ENCODE measurements at regions not wholly inside any gene's neighbourhood (a gene's known extent, or its start where the extent isn't known, plus 50 kb on each side); places are given as distances from the start of the nearest gene placed in this dataset.

DNA sequence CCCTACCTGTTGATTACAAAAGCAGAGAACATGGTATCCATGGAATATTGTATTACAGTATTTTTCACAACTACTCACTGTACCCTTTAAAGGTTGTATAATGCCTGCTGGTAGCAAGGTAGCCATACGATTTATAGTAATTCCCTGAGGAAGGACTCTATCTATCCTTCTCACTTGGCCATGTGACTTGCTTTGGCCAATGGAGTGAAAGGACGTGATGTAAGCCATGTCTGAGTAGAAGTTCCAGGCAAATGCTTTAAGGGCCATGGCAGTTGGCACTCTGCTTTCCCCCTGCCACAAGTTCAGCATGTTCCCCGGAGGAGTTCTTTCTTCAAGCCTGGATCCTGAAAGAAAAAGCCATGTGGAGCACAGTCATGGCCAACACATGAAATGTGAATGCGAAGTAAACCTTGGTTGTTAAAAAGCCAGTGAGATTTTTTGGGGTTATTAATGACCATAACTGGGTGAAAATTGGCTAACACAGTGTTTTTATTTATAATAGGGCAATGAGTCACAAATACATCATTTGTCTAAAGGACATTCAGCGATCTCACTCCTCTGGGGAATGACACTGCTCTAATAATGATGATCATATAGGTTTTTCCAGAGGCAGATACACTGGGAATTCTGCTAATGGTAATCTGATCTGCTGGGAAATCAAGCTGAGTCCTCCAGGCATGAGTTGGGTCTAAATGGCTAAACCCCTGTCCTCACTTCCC lies 67.4 kb upstream of the SLC38A2 start:
- H3K27ac ChIP-seq (ENCODE audit: low read depth in 1 of 2, low read length in 2 of 2): no peak overlapping the region
- 92 to 94% methylated on average over 5 of the region's 5 CpGs for WGBS, 2 donors

DNA sequence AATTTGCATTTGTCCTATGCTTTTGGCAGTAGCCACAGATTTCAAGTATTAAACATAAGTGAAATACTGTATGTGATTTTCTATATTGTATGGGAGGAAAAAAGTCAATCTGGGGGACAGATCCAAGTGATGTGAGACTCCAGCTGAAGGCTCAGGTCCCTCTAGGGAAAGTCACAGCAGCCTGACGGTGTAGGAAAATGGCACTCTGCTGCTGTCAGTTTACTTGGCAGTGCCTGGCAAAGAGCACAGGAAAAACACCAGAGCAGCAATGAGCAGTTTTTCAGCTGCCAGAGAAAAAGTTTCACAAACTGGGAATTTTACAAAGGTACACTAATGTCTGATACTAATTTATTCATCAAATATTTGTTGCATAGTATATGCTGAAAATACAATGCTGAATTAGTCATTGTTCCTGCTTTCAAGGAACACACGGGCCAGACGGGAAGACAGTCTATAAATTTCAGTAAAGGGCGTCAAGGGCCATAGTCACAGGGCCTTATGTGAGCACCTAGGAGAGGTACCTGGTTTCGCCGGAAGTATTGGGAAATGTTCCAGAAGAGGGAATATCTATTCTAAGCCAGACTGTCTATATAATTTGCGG lies 66.2 kb upstream of the SLC38A2 start:
- intact Hi-C loops (cut with DNase I): loop anchor here in 1 of 2 donors (5.0 kb wide), 1 partner anchor 37 kb away; no protein-coding TSS in a partner anchor
- no peak for ATAC-seq (ENCODE audit: low FRiP score)
- no peak for DNase-seq

More for the DNA sequence above, 67.4 kb upstream of the SLC38A2 start:
- no peak overlapping the region for H3K4me3 ChIP-seq (ENCODE audit: low read length in 2 of 2)
- no peaks in the 10 kb centered on the region for H3K27me3 ChIP-seq (ENCODE audit: control insufficient read depth in 1 of 2, insufficient read depth in 2 of 2, low read length in 1 of 2)
- ATAC-seq (ENCODE audit: low FRiP score) (no peak), DNase-seq (no peak)
- no peaks in the 10 kb centered on the region for H3K9me3 ChIP-seq (ENCODE audit: control insufficient read depth, low read length)
- no peaks in the 10 kb centered on the region for H3K4me1 ChIP-seq (ENCODE audit: control insufficient read depth in 1 of 2, insufficient read depth in 2 of 2, low read length in 2 of 2)
- intact Hi-C loops (cut with DNase I): loop anchor here in 1 of 2 donors (5.0 kb wide), 1 partner anchor 38 kb away; no protein-coding TSS in a partner anchor
- no peaks in the 10 kb centered on the region for H3K36me3 ChIP-seq (ENCODE audit: control insufficient read depth in 1 of 2, insufficient read depth in 2 of 2, low read length in 1 of 2)

DNA sequence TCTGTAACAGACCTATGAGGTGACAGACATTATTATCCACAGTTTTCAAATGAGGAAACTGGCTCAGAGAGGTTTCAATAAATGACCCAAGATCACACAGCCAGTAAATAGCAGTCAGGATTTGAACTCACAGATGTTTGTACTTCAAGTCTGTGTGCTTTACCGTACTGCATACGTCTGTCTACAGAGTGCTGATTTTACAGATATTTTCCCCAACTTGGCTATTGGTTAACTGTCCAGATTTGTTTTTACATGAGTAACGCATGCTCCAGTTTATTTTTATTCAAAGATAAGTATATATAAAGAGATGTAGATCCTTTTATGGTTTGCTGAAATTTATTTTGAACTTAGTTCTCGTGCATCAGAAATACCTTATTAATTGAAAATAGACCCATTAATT lies 65.7 kb upstream of the SLC38A2 start:
- H3K9me3 ChIP-seq (ENCODE audit: control insufficient read depth, low read length): no peaks in the 10 kb centered on the region
- no peak for ATAC-seq (ENCODE audit: low FRiP score)
- intact Hi-C loops (cut with DNase I): loop anchor here in 1 of 2 donors (5.0 kb wide), 1 partner anchor 36 kb away; no protein-coding TSS in a partner anchor
- no peak overlapping the region for H3K4me3 ChIP-seq (ENCODE audit: low read length in 2 of 2)
- 50 to 58% methylated on average over 4 of the region's 4 CpGs for WGBS, 2 donors
- no peak for DNase-seq
- H3K36me3 ChIP-seq (ENCODE audit: control insufficient read depth in 1 of 2, insufficient read depth in 2 of 2, low read length in 1 of 2): no peaks in the 10 kb centered on the region
- H3K27me3 ChIP-seq (ENCODE audit: control insufficient read depth in 1 of 2, insufficient read depth in 2 of 2, low read length in 1 of 2): no peaks in the 10 kb centered on the region
- H3K4me1 ChIP-seq (ENCODE audit: control insufficient read depth in 1 of 2, insufficient read depth in 2 of 2, low read length in 2 of 2): no peaks in the 10 kb centered on the region
- no peak overlapping the region for H3K27ac ChIP-seq (ENCODE audit: low read depth in 1 of 2, low read length in 2 of 2)

More for the DNA sequence above, 66.2 kb upstream of the SLC38A2 start:
- H3K36me3 ChIP-seq (ENCODE audit: control insufficient read depth in 1 of 2, insufficient read depth in 2 of 2, low read length in 1 of 2): no peaks in the 10 kb centered on the region
- H3K27me3 ChIP-seq (ENCODE audit: control insufficient read depth in 1 of 2, insufficient read depth in 2 of 2, low read length in 1 of 2): no peaks in the 10 kb centered on the region
- H3K4me3 ChIP-seq (ENCODE audit: low read length in 2 of 2): no peak overlapping the region
- H3K4me1 ChIP-seq (ENCODE audit: control insufficient read depth in 1 of 2, insufficient read depth in 2 of 2, low read length in 2 of 2): no peaks in the 10 kb centered on the region
- H3K27ac ChIP-seq (ENCODE audit: low read depth in 1 of 2, low read length in 2 of 2): no peak overlapping the region
- 80 to 81% methylated on average over 7 of the region's 7 CpGs for WGBS, 2 donors
- H3K9me3 ChIP-seq (ENCODE audit: control insufficient read depth, low read length): no peaks in the 10 kb centered on the region

DNA sequence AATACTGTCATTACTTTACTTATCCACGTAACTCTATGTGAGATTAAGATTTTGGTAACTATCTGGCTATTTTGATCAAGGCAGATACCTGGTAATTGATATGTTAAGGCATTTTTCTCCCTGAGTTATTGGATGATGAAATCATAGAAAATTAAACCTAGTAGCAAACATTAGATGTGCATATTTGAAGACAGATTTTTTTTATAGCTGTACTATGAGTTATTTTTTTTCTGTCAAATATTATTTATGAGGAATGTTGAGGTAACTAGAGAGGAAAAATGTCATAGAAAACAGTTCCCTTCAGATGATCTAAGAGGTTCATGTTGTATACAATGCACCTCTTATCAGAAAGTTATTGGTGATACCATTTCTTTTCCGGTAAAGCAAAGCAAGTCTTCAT lies 64.9 kb upstream of the SLC38A2 start:
- no peaks in the 10 kb centered on the region for H3K4me1 ChIP-seq (ENCODE audit: control insufficient read depth in 1 of 2, insufficient read depth in 2 of 2, low read length in 2 of 2)
- H3K9me3 ChIP-seq (ENCODE audit: control insufficient read depth, low read length): no peaks in the 10 kb centered on the region
- H3K27ac ChIP-seq (ENCODE audit: low read depth in 1 of 2, low read length in 2 of 2): no peak overlapping the region
- DNase-seq (no peak), ATAC-seq (ENCODE audit: low FRiP score) (no peak)
- intact Hi-C loops (cut with DNase I): loop anchor here in 1 of 2 donors (5.0 kb wide), 1 partner anchor 35 kb away; no protein-coding TSS in a partner anchor
- H3K4me3 ChIP-seq (ENCODE audit: low read length in 2 of 2): no peak overlapping the region
- no peaks in the 10 kb centered on the region for H3K27me3 ChIP-seq (ENCODE audit: control insufficient read depth in 1 of 2, insufficient read depth in 2 of 2, low read length in 1 of 2)
- WGBS, 2 donors: 93 to 99% methylated on average over 2 of the region's 2 CpGs
- H3K36me3 ChIP-seq (ENCODE audit: control insufficient read depth in 1 of 2, insufficient read depth in 2 of 2, low read length in 1 of 2): no peaks in the 10 kb centered on the region

GRCh38 chr12:46436747-46437146 lies 64.2 kb upstream of the SLC38A2 start:
- no peak overlapping the region for H3K4me3 ChIP-seq (ENCODE audit: low read length in 2 of 2)
- H3K4me1 ChIP-seq (ENCODE audit: control insufficient read depth in 1 of 2, insufficient read depth in 2 of 2, low read length in 2 of 2): no peaks in the 10 kb centered on the region
- no peaks in the 10 kb centered on the region for H3K36me3 ChIP-seq (ENCODE audit: control insufficient read depth in 1 of 2, insufficient read depth in 2 of 2, low read length in 1 of 2)
- no peaks in the 10 kb centered on the region for H3K9me3 ChIP-seq (ENCODE audit: control insufficient read depth, low read length)
- DNase-seq: no peak
- intact Hi-C loops (cut with DNase I): loop anchor here in 1 of 2 donors (5.0 kb wide), 1 partner anchor 34 kb away; no protein-coding TSS in a partner anchor
- no peaks in the 10 kb centered on the region for H3K27me3 ChIP-seq (ENCODE audit: control insufficient read depth in 1 of 2, insufficient read depth in 2 of 2, low read length in 1 of 2)
- H3K27ac ChIP-seq (ENCODE audit: low read depth in 1 of 2, low read length in 2 of 2): no peak overlapping the region
- ATAC-seq (ENCODE audit: low FRiP score): no peak
- WGBS, 2 donors: 51 to 53% methylated on average over 3 of the region's 3 CpGs

GRCh38 chr12:46435625-46436024 lies 63.1 kb upstream of the SLC38A2 start:
- DNase-seq (no peak), ATAC-seq (ENCODE audit: low FRiP score) (no peak)
- intact Hi-C loops (cut with DNase I): loop anchor here in 1 of 2 donors (5.0 kb wide), 1 partner anchor 33 kb away; no protein-coding TSS in a partner anchor
- Histone ChIP-seq H3K4me3 (ENCODE audit: low read length in 2 of 2) (no peak overlapping the region), H3K9me3 (ENCODE audit: control insufficient read depth, low read length) (no peaks in the 10 kb centered on the region), H3K4me1 (ENCODE audit: control insufficient read depth in 1 of 2, insufficient read depth in 2 of 2, low read length in 2 of 2) (no peaks in the 10 kb centered on the region), H3K36me3 (ENCODE audit: control insufficient read depth in 1 of 2, insufficient read depth in 2 of 2, low read length in 1 of 2) (no peaks in the 10 kb centered on the region), H3K27me3 (ENCODE audit: control insufficient read depth in 1 of 2, insufficient read depth in 2 of 2, low read length in 1 of 2) (no peaks in the 10 kb centered on the region), H3K27ac (ENCODE audit: low read depth in 1 of 2, low read length in 2 of 2) (no peak overlapping the region)

GRCh38 chr12:46435029-46435428 lies 62.5 kb upstream of the SLC38A2 start:
- intact Hi-C loops (cut with DNase I): loop anchor here in 1 of 2 donors (5.0 kb wide), 1 partner anchor 33 kb away; no protein-coding TSS in a partner anchor

GRCh38 chr12:46433829-46434228 lies 61.3 kb upstream of the SLC38A2 start:
- DNase-seq (no peak), ATAC-seq (ENCODE audit: low FRiP score) (no peak)
- WGBS, 2 donors: 93% methylated on average over 3 of the region's 3 CpGs
- Histone ChIP-seq H3K4me1 (ENCODE audit: control insufficient read depth in 1 of 2, insufficient read depth in 2 of 2, low read length in 2 of 2) (no peaks in the 10 kb centered on the region), H3K4me3 (ENCODE audit: low read length in 2 of 2) (no peak overlapping the region), H3K9me3 (ENCODE audit: control insufficient read depth, low read length) (no peaks in the 10 kb centered on the region), H3K36me3 (ENCODE audit: control insufficient read depth in 1 of 2, insufficient read depth in 2 of 2, low read length in 1 of 2) (no peaks in the 10 kb centered on the region), H3K27ac (ENCODE audit: low read depth in 1 of 2, low read length in 2 of 2) (no peak overlapping the region), H3K27me3 (ENCODE audit: control insufficient read depth in 1 of 2, insufficient read depth in 2 of 2, low read length in 1 of 2) (no peaks in the 10 kb centered on the region)
- intact Hi-C loops (cut with DNase I): no loop called here

More at GRCh38 chr12:46435029-46435428, 62.5 kb upstream of the SLC38A2 start:
- Histone ChIP-seq H3K27me3 (ENCODE audit: control insufficient read depth in 1 of 2, insufficient read depth in 2 of 2, low read length in 1 of 2) (no peaks in the 10 kb centered on the region), H3K27ac (ENCODE audit: low read depth in 1 of 2, low read length in 2 of 2) (no peak overlapping the region), H3K36me3 (ENCODE audit: control insufficient read depth in 1 of 2, insufficient read depth in 2 of 2, low read length in 1 of 2) (no peaks in the 10 kb centered on the region), H3K4me1 (ENCODE audit: control insufficient read depth in 1 of 2, insufficient read depth in 2 of 2, low read length in 2 of 2) (no peaks in the 10 kb centered on the region), H3K9me3 (ENCODE audit: control insufficient read depth, low read length) (no peaks in the 10 kb centered on the region), H3K4me3 (ENCODE audit: low read length in 2 of 2) (no peak overlapping the region)
- no peak for ATAC-seq (ENCODE audit: low FRiP score)
- DNase-seq: no peak

- no peaks in the 10 kb centered on the region for H3K9me3 ChIP-seq (ENCODE audit: control insufficient read depth, low read length)
- no peaks in the 10 kb centered on the region for H3K4me1 ChIP-seq (ENCODE audit: control insufficient read depth in 1 of 2, insufficient read depth in 2 of 2, low read length in 2 of 2)
- DNase-seq: no peak
- H3K27ac ChIP-seq (ENCODE audit: low read depth in 1 of 2, low read length in 2 of 2): no peak overlapping the region
- no peak overlapping the region for H3K4me3 ChIP-seq (ENCODE audit: low read length in 2 of 2)
- WGBS, 2 donors: 77 to 79% methylated on average over 6 of the region's 6 CpGs
- ATAC-seq (ENCODE audit: low FRiP score): no peak
- H3K36me3 ChIP-seq (ENCODE audit: control insufficient read depth in 1 of 2, insufficient read depth in 2 of 2, low read length in 1 of 2): no peaks in the 10 kb centered on the region
- no peaks in the 10 kb centered on the region for H3K27me3 ChIP-seq (ENCODE audit: control insufficient read depth in 1 of 2, insufficient read depth in 2 of 2, low read length in 1 of 2)
- intact Hi-C loops (cut with DNase I): no loop called here
Measured at GRCh38 chr12:46432325-46432724, 59.8 kb upstream of the SLC38A2 start.

Data from aorta (tissue), 5 donors.